AG20443 (cell line): ENCODE measurements at regions not wholly inside any gene's neighbourhood (a gene's known extent, or its start where the extent isn't known, plus 50 kb on each side); places are given as distances from the start of the nearest gene placed in this dataset.
A peak's percentile ranks its signal among the peaks of the same experiment; 100 is the strongest.

Experiments
- DNase-seq: peaks from one replicate; pipeline ENCODE4 v3.0.0; 2012; ENCODE audit warnings: low spot score, mixed read lengths

DNA sequence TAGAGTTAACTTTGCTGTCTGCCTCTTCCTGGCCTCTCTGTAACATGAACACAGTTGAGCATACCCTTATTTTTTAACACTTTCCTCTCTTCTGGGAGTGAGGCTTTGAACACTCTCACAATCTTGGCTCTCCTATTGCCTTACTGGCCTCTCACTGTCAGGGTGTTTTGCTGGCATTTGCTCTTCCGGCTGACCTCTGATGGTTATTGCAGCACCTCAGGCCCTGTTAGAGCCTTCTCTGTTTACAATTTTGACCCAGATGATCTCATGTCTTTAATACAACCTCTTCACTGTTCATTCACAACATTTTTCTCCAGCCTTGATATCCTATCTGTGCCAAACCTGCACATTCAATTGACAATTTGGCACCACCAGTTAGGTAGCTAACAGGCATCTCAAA, 357.8 kb upstream of the USP15 start:
- no peak for DNase-seq

- no peak for DNase-seq
Observed at GRCh38 chr12:61911113-61911512, 349.1 kb upstream of the USP15 start.

GRCh38 chr12:61915420-61915819, 344.8 kb upstream of the USP15 start:
- no peak for DNase-seq

DNA sequence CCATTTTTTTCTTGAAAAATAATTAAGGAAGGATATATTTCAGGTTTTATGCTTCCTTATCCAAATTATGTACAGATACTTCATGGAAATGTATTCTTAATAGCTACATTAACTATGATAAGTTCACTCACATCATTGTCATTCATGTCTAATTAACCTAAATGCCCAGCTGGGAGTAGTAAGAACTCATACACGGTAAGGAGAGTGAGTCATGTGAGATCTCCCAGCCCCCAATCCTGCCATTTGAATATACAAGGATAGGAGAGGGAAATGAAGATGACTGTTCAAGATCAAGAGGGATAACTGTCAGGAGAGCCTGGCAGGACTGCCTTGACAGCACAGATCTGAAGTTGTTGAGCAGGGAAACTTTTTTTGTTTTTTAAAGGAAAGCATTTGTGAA, 343.4 kb upstream of the USP15 start:
- no peak for DNase-seq

DNA sequence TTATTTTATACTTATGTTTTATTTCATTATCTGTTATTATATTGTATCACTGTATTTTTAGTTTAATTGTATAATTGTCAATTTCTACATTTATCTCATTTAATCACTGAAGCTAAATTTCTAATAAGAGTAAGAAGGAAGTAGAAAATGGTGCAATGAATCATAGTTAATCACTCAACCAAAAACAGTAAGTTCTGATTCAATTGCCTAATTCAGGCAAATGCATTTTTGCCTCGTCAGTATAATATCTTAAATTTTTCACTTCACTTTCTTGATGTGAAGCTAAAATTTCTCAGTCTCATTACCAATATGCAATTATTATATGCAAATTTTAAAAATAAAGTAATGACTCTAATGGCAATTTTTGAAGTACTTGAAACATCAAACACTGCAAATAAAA, 340.5 kb upstream of the USP15 start:
- DNase-seq = no peak

GRCh38 chr12:61920230-61920629, 340.0 kb upstream of the USP15 start:
- no peak for DNase-seq

GRCh38 chr12:61923152-61923551, 337.1 kb upstream of the USP15 start:
- no peak for DNase-seq

- no peak for DNase-seq
Observed at GRCh38 chr12:61934564-61934963, 325.6 kb upstream of the USP15 start.

DNA sequence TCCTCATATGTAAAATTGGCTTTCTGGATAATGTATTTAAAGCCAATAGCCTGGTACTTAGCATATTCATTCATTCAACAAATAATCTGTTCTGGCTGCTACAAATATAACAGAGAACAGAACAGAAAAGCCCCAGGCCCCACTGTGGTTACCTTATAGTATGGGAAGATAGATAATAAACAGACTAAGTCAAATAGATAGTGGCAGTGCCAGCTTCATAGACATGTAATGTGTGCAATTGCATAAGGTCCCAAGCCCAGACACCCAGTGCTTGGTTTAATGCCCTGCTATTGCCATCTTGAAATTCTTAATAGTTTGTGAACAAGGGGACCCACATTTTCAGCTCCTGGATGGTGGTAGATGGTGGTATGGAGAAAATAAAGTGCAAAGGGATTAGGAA, 320.2 kb upstream of the USP15 start:
- DNase-seq = no peak

- DNase-seq = no peak
Observed at GRCh38 chr12:61956545-61956944, 303.7 kb upstream of the USP15 start.

DNA sequence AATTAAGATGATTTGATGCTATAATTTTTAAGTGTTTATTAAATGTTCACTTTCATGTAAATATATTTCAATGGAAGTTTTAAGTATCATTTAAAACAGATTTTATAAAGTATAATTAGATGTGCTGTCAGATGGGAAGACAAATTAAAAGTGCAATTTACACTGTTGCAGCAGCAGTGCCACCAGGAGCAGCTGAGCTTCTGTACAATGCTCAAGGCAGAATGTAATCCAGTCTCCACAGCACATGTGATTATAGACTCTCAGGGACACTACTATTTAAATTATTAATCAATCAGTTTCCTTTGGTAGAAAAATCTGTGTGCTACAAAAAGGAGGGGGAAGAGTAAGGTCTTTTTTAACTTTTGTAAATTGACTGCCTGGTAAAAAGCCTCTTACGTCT, 285.7 kb upstream of the USP15 start:
- no peak for DNase-seq

DNA sequence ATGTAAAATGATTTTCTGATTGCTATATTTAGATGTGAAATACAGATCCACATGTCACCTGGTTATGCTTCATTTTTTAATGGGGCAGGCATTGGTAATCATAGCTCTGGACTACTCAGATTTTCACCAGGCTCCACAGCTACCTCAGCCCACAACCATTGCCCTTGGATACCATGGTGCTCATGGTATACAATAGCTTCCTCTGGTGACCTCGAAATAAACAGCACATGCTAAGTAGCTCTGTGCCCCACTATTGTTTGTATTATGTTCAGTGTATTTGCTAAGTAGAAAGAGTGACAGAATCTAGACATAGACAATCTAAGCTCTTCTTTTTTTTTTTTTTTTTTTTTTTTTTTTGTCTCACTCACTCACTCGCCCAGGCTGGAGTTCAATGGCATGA, 274.4 kb upstream of the USP15 start:
- DNase-seq = no peak

- no peak for DNase-seq
Observed at GRCh38 chr12:61987173-61987572, 273.0 kb upstream of the USP15 start.

- no peak for DNase-seq
Observed at GRCh38 chr12:61991661-61992060, 268.5 kb upstream of the USP15 start.

DNA sequence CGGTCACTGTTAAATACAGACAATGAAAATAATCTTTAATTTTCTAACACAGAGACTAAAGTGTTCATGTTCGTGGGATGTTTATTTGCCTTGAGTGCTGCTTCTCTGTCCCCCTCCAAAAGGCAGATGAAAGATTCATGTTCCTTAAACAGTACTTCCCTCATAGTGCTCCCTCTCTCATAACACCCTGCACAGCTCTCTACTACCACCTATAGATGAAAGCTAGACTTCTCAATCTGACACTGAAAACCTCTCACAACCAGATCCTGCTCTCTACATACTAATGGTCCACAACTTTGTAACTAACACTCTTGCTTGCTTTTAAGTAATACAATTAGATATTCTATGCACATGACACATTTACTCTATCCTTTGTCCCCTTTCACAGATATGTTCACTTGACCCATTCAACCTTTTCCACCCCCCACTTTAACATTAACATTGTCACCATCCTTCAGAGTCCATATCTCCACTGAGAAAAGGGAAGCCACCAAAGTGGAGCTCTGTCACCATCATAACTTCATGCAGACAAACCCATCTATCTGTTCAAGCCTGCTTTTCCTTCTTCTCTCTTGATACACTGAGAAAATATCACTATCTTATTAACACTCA, 266.4 kb upstream of the USP15 start:
- peak; percentile 26 for DNase-seq

DNA sequence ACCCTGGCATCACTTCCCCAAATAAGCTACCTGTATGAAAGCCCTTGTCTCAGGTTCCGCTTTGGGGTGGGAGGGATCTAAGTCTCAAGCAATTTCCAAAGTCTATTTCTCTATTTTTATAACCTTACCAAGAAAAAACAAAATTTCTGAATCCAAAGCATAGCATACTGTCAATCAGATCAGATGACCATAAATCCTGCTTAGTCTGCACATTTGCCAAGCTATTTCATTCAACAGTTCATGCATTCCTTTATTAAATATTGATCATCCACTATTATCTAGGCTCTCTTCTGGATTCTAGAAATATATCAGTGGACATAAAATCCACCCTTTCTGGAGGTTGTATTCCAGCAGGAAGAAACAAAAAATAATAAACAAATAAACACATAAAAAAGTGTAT, 263.5 kb upstream of the USP15 start:
- DNase-seq = no peak

- DNase-seq = no peak
Observed at GRCh38 chr12:61998791-61999190, 261.4 kb upstream of the USP15 start.

- DNase-seq = no peak
Observed at GRCh38 chr12:61999311-61999710, 260.9 kb upstream of the USP15 start.

DNA sequence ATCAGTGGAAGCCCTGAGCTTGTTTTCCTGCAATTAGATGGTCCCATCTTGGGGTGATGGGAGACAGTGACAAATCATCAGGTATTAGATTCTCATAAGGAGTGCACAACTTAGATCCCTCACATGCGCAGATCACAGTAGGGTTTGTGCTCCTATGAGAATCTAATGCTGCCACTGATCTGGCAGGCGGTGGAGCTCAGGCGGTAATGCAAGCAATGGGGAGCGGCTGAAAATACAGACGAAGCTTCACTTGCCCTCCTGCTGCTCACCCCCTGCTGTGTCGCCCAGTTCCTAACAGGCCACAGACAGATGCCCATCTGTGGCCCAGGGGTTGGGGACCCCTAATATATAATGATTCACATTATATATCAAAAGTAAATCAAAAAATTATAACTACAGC, 258.8 kb upstream of the USP15 start:
- no peak for DNase-seq

DNA sequence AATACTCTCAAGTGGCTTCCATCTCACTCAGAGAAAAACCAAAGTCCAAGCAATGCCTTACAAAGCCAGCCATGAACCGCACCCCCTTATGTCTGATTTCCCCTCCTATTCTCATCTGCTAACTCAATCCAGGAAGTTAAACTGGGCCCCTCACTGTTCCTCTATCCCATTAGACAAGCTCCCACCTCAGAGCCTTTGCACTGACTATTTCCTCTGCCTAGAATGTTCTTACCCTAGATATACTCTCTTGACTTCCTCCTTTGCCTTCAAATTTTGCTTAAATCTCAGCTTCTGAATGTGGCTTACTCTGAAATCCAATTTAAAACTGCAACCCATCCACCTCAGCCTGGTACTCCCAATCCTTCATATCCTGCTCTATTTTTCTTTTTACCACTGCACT, 257.0 kb upstream of the USP15 start:
- no peak for DNase-seq

- DNase-seq = no peak
Observed at GRCh38 chr12:62003701-62004100, 256.5 kb upstream of the USP15 start.

- no peak for DNase-seq
Observed at GRCh38 chr12:62005615-62006014, 254.6 kb upstream of the USP15 start.

DNA sequence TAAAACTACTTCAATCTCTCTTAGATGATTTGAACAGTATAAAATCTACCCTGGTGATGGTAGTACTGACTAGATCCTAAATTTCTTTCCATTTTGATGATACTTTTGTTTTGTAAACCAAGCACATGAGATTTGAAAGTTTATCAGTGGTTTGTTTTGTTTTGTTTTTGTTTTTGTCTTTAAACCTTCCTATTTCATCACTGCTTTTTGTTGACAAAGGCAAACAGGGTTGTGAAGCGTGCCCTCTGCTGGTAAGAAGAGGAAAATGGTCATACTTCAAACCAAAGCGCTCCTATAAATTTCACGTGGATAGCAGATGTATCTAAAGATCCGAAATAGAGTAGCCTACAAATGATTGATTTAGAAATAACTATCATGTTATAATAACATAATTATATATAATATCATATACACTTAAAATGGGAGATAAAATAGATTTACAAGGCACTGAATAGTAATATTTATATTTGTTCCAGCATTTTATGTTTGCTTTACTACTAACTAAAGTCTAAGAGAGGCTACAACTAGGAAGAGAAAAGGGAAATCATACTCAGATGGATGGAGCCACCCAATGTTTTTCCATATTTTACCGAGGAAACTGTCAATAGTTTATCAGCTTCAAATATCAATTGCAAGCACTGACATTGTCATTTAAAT, 254.0 kb upstream of the USP15 start:
- DNase-seq = peak; percentile 57

DNA sequence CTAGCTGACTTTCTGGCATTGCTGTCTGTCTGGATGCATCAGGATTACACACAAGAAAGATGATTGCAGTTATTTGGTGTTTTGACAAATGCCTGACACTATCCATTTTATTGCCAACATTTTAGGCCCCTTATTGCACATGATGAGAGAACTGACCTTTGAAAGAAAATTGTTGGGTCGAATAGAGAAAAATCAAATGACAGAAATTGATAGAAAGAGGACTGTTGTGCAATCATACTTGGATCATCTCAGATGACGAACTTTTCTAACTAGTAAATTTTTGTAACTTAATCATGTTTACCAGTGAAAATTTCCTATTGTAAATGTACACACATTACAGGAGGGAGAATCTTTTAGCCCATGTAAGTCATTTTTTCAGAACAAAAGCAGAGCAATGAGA, 251.5 kb upstream of the USP15 start:
- DNase-seq = no peak
